DND-41 (cell line): ENCODE measurements at regions not wholly inside any gene's neighbourhood (a gene's known extent, or its start where the extent isn't known, plus 50 kb on each side); places are given as distances from the start of the nearest gene placed in this dataset.

Source experiments
- ATAC-seq: fragments of 200-7000 bp; cut with Tn5 transposase; 3 replicates; pipeline ENCODE4 v1.9.1; 2021; ENCODE audit warnings: low read depth; ENCODE audit not compliant: insufficient read depth
- DNase-seq: peaks from one replicate; pipeline ENCODE4 v3.0.0-alpha.2; 2020
- H2AFZ ChIP-seq: 2 replicates; pipeline ENCODE4 v1.6.0; 2012; ENCODE audit warnings: low read depth, low read length
- H3K27ac ChIP-seq: 2 replicates; pipeline ENCODE4 v1.5.1; 2012; ENCODE audit warnings: low read length, inconsistent platforms
- H3K27me3 ChIP-seq: fragments of 200-600 bp; sonication (generic); 2 replicates; pipeline ENCODE4 v1.6.0; 2012; ENCODE audit warnings: low read length, mild to moderate bottlenecking, inconsistent platforms; ENCODE audit not compliant: insufficient read depth, poor library complexity
- H3K36me3 ChIP-seq: 2 replicates; pipeline ENCODE4 v1.5.1; 2012; ENCODE audit warnings: low read length, inconsistent platforms; ENCODE audit not compliant: insufficient read depth
- H3K4me1 ChIP-seq: 2 replicates; pipeline ENCODE4 v1.5.1; 2012; ENCODE audit warnings: mild to moderate bottlenecking, low read length; ENCODE audit not compliant: insufficient read depth
- H3K4me2 ChIP-seq: 2 replicates; pipeline ENCODE4 v1.6.0; 2012; ENCODE audit warnings: mild to moderate bottlenecking, moderate library complexity, low read length, inconsistent platforms; ENCODE audit not compliant: insufficient read depth
- H3K4me3 ChIP-seq, 2 experiments: fragments of 200-600 bp in 1 of 2; shearing (Covaris generic) in 1 of 2; 2 replicates each; pipeline ENCODE4 v1.5.1; 2012 to 2016; ENCODE audit warnings: inconsistent platforms in 2 of 2, low read length in 2 of 2, mild to moderate bottlenecking in 2 of 2, low read depth in 1 of 2, moderate library complexity in 1 of 2
- H3K79me2 ChIP-seq: 2 replicates; pipeline ENCODE4 v1.6.0; 2012; ENCODE audit warnings: low read length, inconsistent platforms; ENCODE audit not compliant: insufficient read depth
- H3K9ac ChIP-seq: 2 replicates; pipeline ENCODE4 v1.6.0; 2012; ENCODE audit warnings: low read depth, mild to moderate bottlenecking, inconsistent platforms, low read length, moderate library complexity
- H3K9me3 ChIP-seq: 2 replicates; pipeline ENCODE4 v1.5.1; 2012; ENCODE audit warnings: low read length, moderate library complexity, mild to moderate bottlenecking, inconsistent platforms; ENCODE audit not compliant: insufficient read depth, severe bottlenecking
- H4K20me1 ChIP-seq: 2 replicates; pipeline ENCODE4 v1.6.0; 2012; ENCODE audit warnings: low read length; ENCODE audit not compliant: insufficient read depth
- CTCF ChIP-seq: IDR thresholded peaks from 2 replicates; pipeline ENCODE4 v1.5.1; 2012; ENCODE audit warnings: borderline replicate concordance, low read length, moderate library complexity, mild to moderate bottlenecking; ENCODE audit not compliant: poor library complexity, severe bottlenecking; ENCODE audit errors: extremely low read depth
- EZH2 ChIP-seq: IDR thresholded peaks from 3 replicates; pipeline ENCODE4 v1.6.1; 2012; ENCODE audit warnings: borderline replicate concordance, low read depth, mild to moderate bottlenecking, moderate library complexity, low read length, inconsistent platforms; ENCODE audit not compliant: severe bottlenecking

GRCh38 chr6:138005846-138006245, 101.4 kb downstream of the PERP start:
- TF ChIP-seq EZH2 = no peak
- TF ChIP-seq CTCF = no peak
- H3K27me3 ChIP-seq = no peaks in the 10 kb centered on the region
- no peak overlapping the region for H3K4me3 ChIP-seq
- DNase-seq (no peak), ATAC-seq (no peak; the same call in 2 of the 3 replicates)
- no peaks in the 10 kb centered on the region for H4K20me1 ChIP-seq
- H3K79me2 ChIP-seq = no peaks in the 10 kb centered on the region
- no peak overlapping the region for H3K9ac ChIP-seq
- no peak overlapping the region for H3K27ac ChIP-seq
- H3K4me2 ChIP-seq = no peak overlapping the region
- no peaks in the 10 kb centered on the region for H3K9me3 ChIP-seq
- no peak overlapping the region for H2AFZ ChIP-seq
- 0 out of 2 replicates have a peak, but pooled peaks cover 2% of the 10 kb centered on the region for H3K4me1 ChIP-seq
- no peaks in the 10 kb centered on the region for H3K36me3 ChIP-seq

GRCh38 chr6:138007014-138007472, 100.2 kb downstream of the PERP start:
- TF ChIP-seq CTCF (peak; percentile 66), EZH2 (no peak)
- Histone ChIP-seq H3K4me3 (no peak overlapping the region), H3K36me3 (no peaks in the 10 kb centered on the region), H3K27ac (no peak overlapping the region), H2AFZ (no peak overlapping the region), H4K20me1 (no peaks in the 10 kb centered on the region), H3K4me2 (no peak overlapping the region), H3K4me1 (0 out of 2 replicates have a peak, but pooled peaks cover 2% of the 10 kb centered on the region), H3K27me3 (no peaks in the 10 kb centered on the region), H3K9me3 (no peaks in the 10 kb centered on the region), H3K79me2 (no peaks in the 10 kb centered on the region), H3K9ac (no peak overlapping the region)
- DNase-seq (peak; percentile 35), ATAC-seq (peak; percentile 31; the same call in 1 of the 3 replicates)

GRCh38 chr6:138008791-138009190, 98.4 kb downstream of the PERP start:
- Histone ChIP-seq H3K27ac (no peak overlapping the region), H3K27me3 (no peaks in the 10 kb centered on the region), H3K4me2 (no peak overlapping the region), H3K9me3 (no peaks in the 10 kb centered on the region), H4K20me1 (no peaks in the 10 kb centered on the region), H3K4me3 (no peak overlapping the region), H3K79me2 (no peaks in the 10 kb centered on the region), H3K36me3 (no peaks in the 10 kb centered on the region), H2AFZ (no peak overlapping the region), H3K4me1 (0 out of 2 replicates have a peak, but pooled peaks cover 2% of the 10 kb centered on the region), H3K9ac (no peak overlapping the region)
- no peak for DNase-seq
- TF ChIP-seq CTCF (no peak), EZH2 (no peak)
- ATAC-seq = no peak
